H1 (cell line): ENCODE measurements at regions not wholly inside any gene's neighbourhood (a gene's known extent, or its start where the extent isn't known, plus 50 kb on each side); places are given as distances from the start of the nearest gene placed in this dataset.

Source experiments
- CTCF ChIP-seq, 3 experiments: IDR thresholded peaks; 1 replicate in 2 of 3; 2 replicates in 1 of 3; pipeline versions ENCODE4 v1.5.1 to v1.6.1; 2011; ENCODE audit warnings: low read length in 3 of 3, mild to moderate bottlenecking in 3 of 3, inconsistent platforms in 2 of 3, low read depth in 1 of 3, moderate library complexity in 1 of 3; ENCODE audit not compliant: insufficient read depth in 1 of 3; ENCODE audit errors: control extremely low read depth in 1 of 3
- SIN3A ChIP-seq, 2 experiments: IDR thresholded peaks in 1 of 2; conservative IDR thresholded peaks in 1 of 2; 2 replicates each; pipeline ENCODE4 v1.6.1; 2011 to 2012; ENCODE audit warnings: low read length in 2 of 2, improper control_type of control experiment in 1 of 2, low read depth in 1 of 2, mild to moderate bottlenecking in 1 of 2

DNA sequence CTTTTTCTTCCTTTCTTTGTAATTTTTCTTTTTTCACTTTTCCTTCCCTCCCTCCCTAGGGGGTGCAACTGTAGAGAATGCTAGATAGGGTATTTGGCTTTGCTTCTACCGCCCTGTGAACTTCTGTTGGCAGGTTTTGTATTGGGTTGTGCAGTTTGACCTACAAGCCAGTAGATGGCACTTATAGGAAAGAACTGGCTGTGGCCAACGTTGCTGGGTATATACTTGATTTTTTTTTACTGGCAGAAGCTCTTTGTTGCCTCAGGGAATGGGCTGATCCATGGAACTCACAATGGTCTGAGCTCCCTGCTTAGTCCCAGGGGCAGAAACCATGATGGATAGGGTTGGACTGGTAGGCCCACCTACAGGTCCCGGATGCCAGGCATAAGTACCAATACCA is 1019.5 kb upstream of the LRRTM1 start:
- peak in 2 of 3 experiments; percentile 64 to 71; a peak in 3 of 4 replicates for TF ChIP-seq CTCF (IDR thresholded peaks at IDR 0.05; ENCODE audit: control extremely low read depth in 1 of 3, insufficient read depth in 1 of 3, low read depth in 1 of 3, low read length in 3 of 3)
- TF ChIP-seq SIN3A (conservative IDR thresholded peaks at IDR 0.05 in 1 of 2, IDR thresholded peaks at IDR 0.05 in 1 of 2; ENCODE audit: low read depth in 1 of 2, low read length in 2 of 2) = no peak
